ENCODE measurements at regions not wholly inside any gene's neighbourhood (a gene's known extent, or its start where the extent isn't known, plus 50 kb on each side); places are given as distances from the start of the nearest gene placed in this dataset.

GRCh38 chr1:98360864-98361263 lies 300.7 kb upstream of the SNX7 start:
- TF ChIP-seq CTCF (IDR thresholded peaks at IDR 0.05; ENCODE audit: unreplicated experiment): no peak
- no peak overlapping the region for H3K4me3 Mint-ChIP-seq
- H3K4me1 Mint-ChIP-seq: peaks cover 8% of the 10 kb centered on the region
- no peak overlapping the region for H3K27ac Mint-ChIP-seq
- no peak for DNase-seq (ENCODE audit: low spot score in 2 of 2, unreplicated experiment in 2 of 2)
- H3K9me3 Mint-ChIP-seq: peaks cover 19% of the 10 kb centered on the region
- no peaks in the 10 kb centered on the region for H3K27me3 Mint-ChIP-seq (ENCODE audit: low read depth)
- H3K36me3 Mint-ChIP-seq: peaks cover 3% of the 10 kb centered on the region

- Mint-ChIP-seq H3K9me3 (peaks cover 4% of the 10 kb centered on the region), H3K27ac (no peak overlapping the region), H3K27me3 (ENCODE audit: low read depth) (no peaks in the 10 kb centered on the region), H3K4me1 (peaks cover 7% of the 10 kb centered on the region), H3K4me3 (no peak overlapping the region), H3K36me3 (no peaks in the 10 kb centered on the region)
- TF ChIP-seq CTCF (IDR thresholded peaks at IDR 0.05; ENCODE audit: unreplicated experiment): no peak
- no peak for DNase-seq (ENCODE audit: low spot score in 2 of 2, unreplicated experiment in 2 of 2)
These were observed 305.7 kb upstream of the SNX7 start for GRCh38 chr1:98355656-98356383.

GRCh38 chr1:98352378-98352777 lies 309.1 kb upstream of the SNX7 start:
- no peaks in the 10 kb centered on the region for H3K27me3 Mint-ChIP-seq (ENCODE audit: low read depth)
- no peak overlapping the region for H3K27ac Mint-ChIP-seq
- H3K36me3 Mint-ChIP-seq: no peaks in the 10 kb centered on the region

GRCh38 chr1:98351561-98351960 lies 310.0 kb upstream of the SNX7 start:
- peaks cover 2% of the 10 kb centered on the region for H3K9me3 Mint-ChIP-seq
- H3K27ac Mint-ChIP-seq: no peak overlapping the region
- TF ChIP-seq CTCF (IDR thresholded peaks at IDR 0.05; ENCODE audit: unreplicated experiment): no peak

More at GRCh38 chr1:98352378-98352777, 309.1 kb upstream of the SNX7 start:
- no peak overlapping the region for H3K4me3 Mint-ChIP-seq
- H3K9me3 Mint-ChIP-seq: peaks cover 2% of the 10 kb centered on the region
- TF ChIP-seq CTCF (IDR thresholded peaks at IDR 0.05; ENCODE audit: unreplicated experiment): no peak
- peaks cover 7% of the 10 kb centered on the region for H3K4me1 Mint-ChIP-seq
- no peak for DNase-seq (ENCODE audit: low spot score in 2 of 2, unreplicated experiment in 2 of 2)

GRCh38 chr1:98345417-98345816 lies 316.1 kb upstream of the SNX7 start:
- H3K9me3 Mint-ChIP-seq: peaks cover 2% of the 10 kb centered on the region
- TF ChIP-seq CTCF (IDR thresholded peaks at IDR 0.05; ENCODE audit: unreplicated experiment): no peak
- H3K4me1 Mint-ChIP-seq: no peaks in the 10 kb centered on the region
- H3K27me3 Mint-ChIP-seq (ENCODE audit: low read depth): no peaks in the 10 kb centered on the region
- H3K4me3 Mint-ChIP-seq: no peak overlapping the region
- no peak for DNase-seq (ENCODE audit: low spot score in 2 of 2, unreplicated experiment in 2 of 2)
- no peaks in the 10 kb centered on the region for H3K36me3 Mint-ChIP-seq
- no peak overlapping the region for H3K27ac Mint-ChIP-seq

More at GRCh38 chr1:98351561-98351960, 310.0 kb upstream of the SNX7 start:
- no peak overlapping the region for H3K4me3 Mint-ChIP-seq
- no peaks in the 10 kb centered on the region for H3K36me3 Mint-ChIP-seq
- no peak for DNase-seq (ENCODE audit: low spot score in 2 of 2, unreplicated experiment in 2 of 2)
- H3K27me3 Mint-ChIP-seq (ENCODE audit: low read depth): no peaks in the 10 kb centered on the region
- H3K4me1 Mint-ChIP-seq: peaks cover 7% of the 10 kb centered on the region

All from mesothelial cell of epicardium (in vitro differentiated cells).